C4-2B (cell line): ENCODE measurements at regions not wholly inside any gene's neighbourhood (a gene's known extent, or its start where the extent isn't known, plus 50 kb on each side); places are given as distances from the start of the nearest gene placed in this dataset.

Source experiments
- CTCF ChIP-seq: fragments of 450-650 bp; conservative IDR thresholded peaks from 2 replicates; pipeline ENCODE4 v1.5.1; 2017; ENCODE audit warnings: mild to moderate bottlenecking
- ZFX ChIP-seq: fragments of 450-650 bp; IDR thresholded peaks from 2 replicates; pipeline ENCODE4 v1.6.1; 2017

DNA sequence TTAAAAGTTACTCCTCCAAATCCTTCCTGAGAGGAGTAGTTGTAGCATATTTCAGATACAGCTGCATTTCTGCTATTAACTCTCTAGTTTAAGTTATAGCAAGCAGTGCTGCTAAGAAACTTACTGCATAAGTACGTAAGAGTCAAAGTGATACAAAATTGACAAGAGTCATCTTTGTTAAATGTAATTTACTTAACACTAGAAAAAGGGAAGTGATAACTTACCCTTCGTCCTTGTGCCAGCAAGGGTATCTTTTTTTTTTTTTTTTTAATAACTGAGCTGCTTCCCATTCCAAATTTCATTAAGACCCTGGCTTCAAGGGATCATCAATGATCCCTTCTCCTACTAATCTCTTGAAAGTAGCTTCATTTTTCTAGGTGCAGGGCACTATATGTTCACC, 493.0 kb downstream of the PLCL1 start:
- TF ChIP-seq CTCF (no peak), ZFX (no peak)
